H9 (cell line): ENCODE measurements at regions not wholly inside any gene's neighbourhood (a gene's known extent, or its start where the extent isn't known, plus 50 kb on each side); places are given as distances from the start of the nearest gene placed in this dataset.

Source experiments
- DNase-seq: peaks from one replicate; pipeline ENCODE4 v3.0.0-alpha.2; 2017
- H2AFZ ChIP-seq: one replicate; pipeline ENCODE4 v1.6.1; 2013; ENCODE audit warnings: mild to moderate bottlenecking, low read length, control low read depth, moderate library complexity
- H2AK5ac ChIP-seq: 2 replicates; pipeline ENCODE4 v1.6.1; 2013; ENCODE audit warnings: low read length, control low read depth, mixed read lengths; ENCODE audit not compliant: insufficient read length
- H2BK120ac ChIP-seq: one replicate; pipeline ENCODE4 v1.6.1; 2013; ENCODE audit warnings: low read depth, mild to moderate bottlenecking, low read length, control low read depth, inconsistent platforms; ENCODE audit not compliant: poor library complexity, severe bottlenecking
- H2BK12ac ChIP-seq: 2 replicates; pipeline ENCODE4 v1.6.1; 2013; ENCODE audit warnings: low read length, control low read depth, mixed read lengths, low read depth; ENCODE audit not compliant: insufficient read length
- H2BK15ac ChIP-seq: 2 replicates; pipeline ENCODE4 v1.6.1; 2013; ENCODE audit warnings: low read depth, low read length, control low read depth
- H2BK20ac ChIP-seq: one replicate; pipeline ENCODE4 v1.6.1; 2013; ENCODE audit warnings: low read depth, mild to moderate bottlenecking, low read length, control low read depth, inconsistent platforms; ENCODE audit not compliant: poor library complexity, severe bottlenecking
- H2BK5ac ChIP-seq: 2 replicates; pipeline ENCODE4 v1.6.1; 2013; ENCODE audit warnings: low read length, control low read depth, mixed read lengths; ENCODE audit not compliant: insufficient read length
- H3K14ac ChIP-seq: 2 replicates; pipeline ENCODE4 v1.6.1; 2013; ENCODE audit warnings: low read length, control low read depth; ENCODE audit not compliant: insufficient read depth
- H3K18ac ChIP-seq: 2 replicates; pipeline ENCODE4 v1.6.1; 2013; ENCODE audit warnings: low read depth, mild to moderate bottlenecking, mixed read lengths, low read length, control low read depth; ENCODE audit not compliant: insufficient read length
- H3K23ac ChIP-seq: 2 replicates; pipeline ENCODE4 v1.6.1; 2013; ENCODE audit warnings: low read length, control low read depth, mixed read lengths, low read depth; ENCODE audit not compliant: insufficient read length
- H3K23me2 ChIP-seq: 2 replicates; pipeline ENCODE4 v1.6.1; 2013; ENCODE audit warnings: low read depth, mild to moderate bottlenecking, mixed read lengths, low read length, control low read depth; ENCODE audit not compliant: insufficient read length, poor library complexity, severe bottlenecking
- H3K27ac ChIP-seq: 2 replicates; pipeline ENCODE4 v1.5.1; 2013; ENCODE audit warnings: low read length, control low read depth, mixed read lengths, low read depth; ENCODE audit not compliant: insufficient read length
- H3K27me3 ChIP-seq: 2 replicates; pipeline ENCODE4 v1.6.1; 2013; ENCODE audit warnings: low read length, control low read depth, inconsistent platforms; ENCODE audit not compliant: insufficient read depth
- H3K4ac ChIP-seq: 2 replicates; pipeline ENCODE4 v1.6.1; 2013; ENCODE audit warnings: low read depth, mild to moderate bottlenecking, control low read depth, inconsistent platforms, low read length, moderate library complexity
- H3K4me1 ChIP-seq: 2 replicates; pipeline ENCODE4 v1.6.1; 2013; ENCODE audit warnings: low read length, control low read depth, inconsistent platforms; ENCODE audit not compliant: insufficient read depth
- H3K4me2 ChIP-seq: 2 replicates; pipeline ENCODE4 v1.6.1; 2013; ENCODE audit warnings: low read length, control low read depth, mixed read lengths; ENCODE audit not compliant: insufficient read length, insufficient read depth
- H3K56ac ChIP-seq: 2 replicates; pipeline ENCODE4 v1.6.1; 2013; ENCODE audit warnings: low read depth, mild to moderate bottlenecking, mixed read lengths, low read length, control low read depth; ENCODE audit not compliant: insufficient read length
- H3K79me1 ChIP-seq: 2 replicates; pipeline ENCODE4 v1.6.1; 2013; ENCODE audit warnings: low read depth, mild to moderate bottlenecking, moderate library complexity, low read length, control low read depth, inconsistent platforms; ENCODE audit not compliant: insufficient read depth, poor library complexity, severe bottlenecking
- H3K79me2 ChIP-seq: 2 replicates; pipeline ENCODE4 v1.6.1; 2013; ENCODE audit warnings: low read length, control low read depth, inconsistent platforms; ENCODE audit not compliant: insufficient read depth
- H3K9ac ChIP-seq: 2 replicates; pipeline ENCODE4 v1.6.1; 2013; ENCODE audit warnings: low read length, control low read depth, mixed read lengths; ENCODE audit not compliant: insufficient read length; ENCODE audit errors: extremely low read depth
- H3K9me3 ChIP-seq: one replicate; pipeline ENCODE4 v1.6.1; 2013; ENCODE audit warnings: low read depth, low read length, inconsistent platforms; ENCODE audit not compliant: control insufficient read depth
- H3T11ph ChIP-seq: one replicate; pipeline ENCODE4 v1.6.1; 2013; ENCODE audit warnings: mild to moderate bottlenecking, low read length, control low read depth, inconsistent platforms
- H4K20me1 ChIP-seq: one replicate; pipeline ENCODE4 v1.6.1; 2013; ENCODE audit not compliant: control insufficient read depth, insufficient read length, insufficient read depth
- H4K5ac ChIP-seq: 2 replicates; pipeline ENCODE4 v1.6.1; 2013; ENCODE audit warnings: low read depth, mild to moderate bottlenecking, mixed read lengths, low read length, control low read depth; ENCODE audit not compliant: insufficient read length
- H4K8ac ChIP-seq: replicated peaks from 2 replicates; pipeline ENCODE4 v1.6.1; 2013; ENCODE audit warnings: low read length, control low read depth, mixed read lengths, low read depth; ENCODE audit not compliant: insufficient read length
- H4K91ac ChIP-seq: 2 replicates; pipeline ENCODE4 v1.6.1; 2013; ENCODE audit warnings: low read depth, mild to moderate bottlenecking, moderate library complexity, mixed read lengths, low read length, control low read depth; ENCODE audit not compliant: insufficient read length
- H3K27ac Mint-ChIP-seq, 3 experiments: 2 replicates in 2 of 3; 3 replicates in 1 of 3; pipeline ENCODE4 v1.8.0; 2020 to 2021; ENCODE audit warnings: mixed read lengths in 3 of 3, mild to moderate bottlenecking in 1 of 3, moderate library complexity in 1 of 3
- H3K27me3 Mint-ChIP-seq: 2 replicates; pipeline ENCODE4 v1.8.0; 2021; ENCODE audit warnings: low read depth, mild to moderate bottlenecking, moderate library complexity, mixed read lengths
- H3K36me3 Mint-ChIP-seq, 3 experiments: 2 replicates in 2 of 3; 3 replicates in 1 of 3; pipeline ENCODE4 v1.8.0; 2020 to 2021; ENCODE audit warnings: low read depth in 3 of 3, mixed read lengths in 3 of 3; ENCODE audit not compliant: insufficient read depth in 1 of 3
- H3K4me1 Mint-ChIP-seq, 2 experiments: 2 replicates each; pipeline ENCODE4 v1.8.0; 2020; ENCODE audit warnings: mixed read lengths in 2 of 2
- H3K4me3 Mint-ChIP-seq, 2 experiments: 2 replicates in 1 of 2; 3 replicates in 1 of 2; pipeline ENCODE4 v1.8.0; 2020 to 2021; ENCODE audit warnings: mild to moderate bottlenecking in 2 of 2, mixed read lengths in 2 of 2, moderate library complexity in 1 of 2
- H3K9me3 Mint-ChIP-seq, 2 experiments: 2 replicates in 1 of 2; 3 replicates in 1 of 2; pipeline ENCODE4 v1.8.0; 2020; ENCODE audit warnings: mild to moderate bottlenecking in 2 of 2, mixed read lengths in 2 of 2, moderate library complexity in 1 of 2
- WGBS: extraction: QIAGEN DNeasy Blood & Tissue Kit; methylation state at CpG from one replicate; pipeline ENCODE4 v1.1.7; 2013; ENCODE audit warnings: missing lambda C conversion rate, low lambda C conversion rate, mixed read lengths; ENCODE audit not compliant: insufficient read length; ENCODE audit errors: extremely low coverage; 5-methylcytosine and 5-hydroxymethylcytosine counted together
- TF ChIP-seq, protein P1 (sequence below): fragments of 200-600 bp; sonication (generic); conservative IDR thresholded peaks from 3 replicates; pipeline ENCODE4 v1.8.0; 2021; ENCODE audit warnings: antibody characterized with exemption, mild to moderate bottlenecking

DNA sequence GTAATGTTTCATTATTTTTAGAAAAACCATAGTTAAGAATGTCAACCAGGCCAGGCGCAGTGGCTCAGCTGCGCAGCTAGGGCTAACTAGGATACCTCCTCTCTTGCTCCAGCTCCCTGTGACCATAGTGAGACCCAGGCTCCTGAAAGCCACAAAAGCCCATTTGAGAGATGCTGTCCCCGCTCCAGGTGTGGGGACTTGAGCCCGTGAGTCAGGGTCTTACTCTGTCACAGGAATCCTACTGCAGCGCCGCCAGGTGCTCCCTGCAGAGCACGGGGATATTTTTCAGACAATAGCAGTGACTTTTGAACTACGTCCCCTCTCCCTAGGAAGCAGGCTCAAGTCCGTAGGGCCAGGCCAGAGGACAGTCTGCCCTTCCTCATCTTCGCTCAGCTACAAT lies 75.6 kb upstream of the NRBF2 start:
- Histone ChIP-seq H2BK12ac (no peak overlapping the region), H3K4me2 (no peak overlapping the region), H2BK5ac (no peak overlapping the region), H4K5ac (no peak overlapping the region), H2AFZ (no peak overlapping the region), H3K9me3 (no peaks in the 10 kb centered on the region), H2AK5ac (no peak overlapping the region), H3K23ac (no peak overlapping the region), H4K8ac (no peak overlapping the region), H3K27me3 (no peaks in the 10 kb centered on the region), H3K79me2 (no peaks in the 10 kb centered on the region), H3K14ac (no peak overlapping the region), H4K20me1 (no peaks in the 10 kb centered on the region), H3K27ac (no peak overlapping the region), H3K4ac (no peak overlapping the region), H3K4me1 (no peaks in the 10 kb centered on the region; the same call in none of the 2 replicates), H3K56ac (no peak overlapping the region), H2BK120ac (no peak overlapping the region), H3T11ph (no peak overlapping the region), H2BK15ac (no peak overlapping the region), H3K18ac (no peak overlapping the region), H3K23me2 (no peaks in the 10 kb centered on the region), H3K79me1 (no peaks in the 10 kb centered on the region), H2BK20ac (no peak overlapping the region), H3K9ac (no peak overlapping the region), H4K91ac (no peak overlapping the region)
- peak; percentile 54 for DNase-seq
- WGBS, result no CpG with 5 or more reads among the region's 10 CpGs
- Mint-ChIP-seq H3K27ac (peak overlapping the region in 1 of 3 experiments; percentile 15; a peak in 1 of 7 replicates), H3K36me3 (no peaks in the 10 kb centered on the region), H3K4me1 (peaks cover 12 to 17% of the 10 kb centered on the region in 2 experiments), H3K4me3 (no peak overlapping the region), H3K9me3 (no peaks in the 10 kb centered on the region), H3K27me3 (no peaks in the 10 kb centered on the region)
- TF ChIP-seq, protein P1, sequence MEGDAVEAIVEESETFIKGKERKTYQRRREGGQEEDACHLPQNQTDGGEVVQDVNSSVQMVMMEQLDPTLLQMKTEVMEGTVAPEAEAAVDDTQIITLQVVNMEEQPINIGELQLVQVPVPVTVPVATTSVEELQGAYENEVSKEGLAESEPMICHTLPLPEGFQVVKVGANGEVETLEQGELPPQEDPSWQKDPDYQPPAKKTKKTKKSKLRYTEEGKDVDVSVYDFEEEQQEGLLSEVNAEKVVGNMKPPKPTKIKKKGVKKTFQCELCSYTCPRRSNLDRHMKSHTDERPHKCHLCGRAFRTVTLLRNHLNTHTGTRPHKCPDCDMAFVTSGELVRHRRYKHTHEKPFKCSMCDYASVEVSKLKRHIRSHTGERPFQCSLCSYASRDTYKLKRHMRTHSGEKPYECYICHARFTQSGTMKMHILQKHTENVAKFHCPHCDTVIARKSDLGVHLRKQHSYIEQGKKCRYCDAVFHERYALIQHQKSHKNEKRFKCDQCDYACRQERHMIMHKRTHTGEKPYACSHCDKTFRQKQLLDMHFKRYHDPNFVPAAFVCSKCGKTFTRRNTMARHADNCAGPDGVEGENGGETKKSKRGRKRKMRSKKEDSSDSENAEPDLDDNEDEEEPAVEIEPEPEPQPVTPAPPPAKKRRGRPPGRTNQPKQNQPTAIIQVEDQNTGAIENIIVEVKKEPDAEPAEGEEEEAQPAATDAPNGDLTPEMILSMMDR, result no peak; the same call in 2 of the 3 replicates
